MM.1S (cell line): ENCODE measurements at regions not wholly inside any gene's neighbourhood (a gene's known extent, or its start where the extent isn't known, plus 50 kb on each side); places are given as distances from the start of the nearest gene placed in this dataset.

ENCODE experiments used
- DNase-seq: peaks from one replicate; pipeline ENCODE4 v3.0.0-alpha.2; 2015
- H2AFZ ChIP-seq: fragments of 300-600 bp; sonication (generic); 2 replicates; pipeline ENCODE4 v1.6.0; 2016; ENCODE audit warnings: antibody characterized with exemption, low read length
- H3F3A ChIP-seq: fragments of 300-600 bp; sonication (generic); 2 replicates; pipeline ENCODE4 v1.6.1; 2016; ENCODE audit warnings: mild to moderate bottlenecking, antibody characterized with exemption, low read length, moderate library complexity, mixed read lengths; ENCODE audit not compliant: insufficient read depth
- H3K27ac ChIP-seq: fragments of 300-600 bp; sonication (generic); 2 replicates; pipeline ENCODE4 v1.5.1; 2016; ENCODE audit warnings: mild to moderate bottlenecking, low read length
- H3K27me3 ChIP-seq: fragments of 300-600 bp; sonication (generic); replicated peaks from 2 replicates; pipeline ENCODE4 v1.6.0; 2016; ENCODE audit warnings: low read length; ENCODE audit not compliant: insufficient read depth
- H3K36me3 ChIP-seq: fragments of 300-600 bp; sonication (generic); replicated peaks from 2 replicates; pipeline ENCODE4 v1.6.1; 2016; ENCODE audit warnings: mild to moderate bottlenecking, low read length, mixed read lengths; ENCODE audit not compliant: insufficient read depth
- H3K4me1 ChIP-seq: fragments of 300-600 bp; sonication (generic); 2 replicates; pipeline ENCODE4 v1.6.1; 2016; ENCODE audit warnings: low read length, mixed read lengths
- H3K4me2 ChIP-seq: fragments of 300-600 bp; sonication (generic); 2 replicates; pipeline ENCODE4 v1.6.0; 2016; ENCODE audit warnings: low read depth, low read length
- H3K4me3 ChIP-seq: fragments of 300-600 bp; sonication (generic); 2 replicates; pipeline ENCODE4 v1.5.1; 2016; ENCODE audit warnings: low read length, mixed read lengths
- H3K79me2 ChIP-seq: fragments of 300-600 bp; sonication (generic); 2 replicates; pipeline ENCODE4 v1.6.1; 2016; ENCODE audit warnings: mixed run types, low read length, mixed read lengths
- H3K9ac ChIP-seq: fragments of 300-600 bp; sonication (generic); 2 replicates; pipeline ENCODE4 v1.6.1; 2016; ENCODE audit warnings: low read length, mixed read lengths
- H3K9me2 ChIP-seq: fragments of 300-600 bp; sonication (generic); replicated peaks from 2 replicates; pipeline ENCODE4 v1.6.1; 2016; ENCODE audit warnings: mild to moderate bottlenecking, low read length, mixed read lengths; ENCODE audit not compliant: insufficient read depth
- H3K9me3 ChIP-seq: fragments of 300-600 bp; sonication (generic); replicated peaks from 2 replicates; pipeline ENCODE4 v1.6.1; 2016; ENCODE audit warnings: mild to moderate bottlenecking, low read length, mixed read lengths; ENCODE audit not compliant: insufficient read depth
- H4K20me1 ChIP-seq: fragments of 300-600 bp; sonication (generic); 2 replicates; pipeline ENCODE4 v1.6.1; 2016; ENCODE audit warnings: mild to moderate bottlenecking, low read length, moderate library complexity, mixed read lengths; ENCODE audit not compliant: insufficient read depth
- CTCF ChIP-seq: fragments of 300-600 bp; sonication (generic); IDR thresholded peaks from 2 replicates; pipeline ENCODE4 v1.5.1; 2016; ENCODE audit warnings: antibody characterized with exemption, low read length, mixed read lengths
- EZH2 ChIP-seq: fragments of 300-600 bp; sonication (generic); optimal IDR thresholded peaks from 2 replicates; pipeline ENCODE3; 2017; ENCODE audit warnings: low read depth, mild to moderate bottlenecking, antibody characterized with exemption, low read length, mixed read lengths
- EZH2phosphoT487 ChIP-seq: fragments of 300-600 bp; sonication (generic); IDR thresholded peaks from 2 replicates; pipeline ENCODE4 v1.6.1; 2018; ENCODE audit warnings: antibody characterized with exemption, low read length

GRCh38 chr11:80350541-80350940, 909.7 kb upstream of the TENM4 start:
- no peaks in the 10 kb centered on the region for H3K36me3 ChIP-seq
- no peaks in the 10 kb centered on the region for H3K9me2 ChIP-seq
- H3K4me2 ChIP-seq, result no peak overlapping the region
- no peaks in the 10 kb centered on the region for H3K9me3 ChIP-seq
- H3K9ac ChIP-seq, result no peak overlapping the region
- no peaks in the 10 kb centered on the region for H4K20me1 ChIP-seq
- TF ChIP-seq EZH2phosphoT487, result no peak
- DNase-seq, result no peak
- no peak overlapping the region for H2AFZ ChIP-seq
- H3K4me1 ChIP-seq, result peaks cover 10% of the 10 kb centered on the region
- no peaks in the 10 kb centered on the region for H3K27me3 ChIP-seq
- 0 out of 2 replicates have a peak, but pooled peaks cover 4% of the 10 kb centered on the region for H3F3A ChIP-seq
- no peaks in the 10 kb centered on the region for H3K79me2 ChIP-seq
- H3K27ac ChIP-seq, result no peak overlapping the region
- no peak overlapping the region for H3K4me3 ChIP-seq

- Histone ChIP-seq H3F3A (0 out of 2 replicates have a peak, but pooled peaks cover 4% of the 10 kb centered on the region), H2AFZ (no peak overlapping the region), H3K4me2 (peak overlapping the region; percentile 40; the same call in 1 of the 2 replicates), H3K79me2 (no peaks in the 10 kb centered on the region), H4K20me1 (no peaks in the 10 kb centered on the region), H3K27ac (no peak overlapping the region), H3K9me2 (no peaks in the 10 kb centered on the region), H3K27me3 (no peaks in the 10 kb centered on the region), H3K4me3 (no peak overlapping the region), H3K36me3 (no peaks in the 10 kb centered on the region), H3K9me3 (no peaks in the 10 kb centered on the region), H3K9ac (no peak overlapping the region), H3K4me1 (peaks cover 10% of the 10 kb centered on the region)
- TF ChIP-seq EZH2 (no peak), EZH2phosphoT487 (no peak), CTCF (no peak)
- DNase-seq, result no peak
Measured at GRCh38 chr11:80349997-80350396, 909.2 kb upstream of the TENM4 start.

- Histone ChIP-seq H3K27ac (no peak overlapping the region), H3K9me2 (no peaks in the 10 kb centered on the region), H3K79me2 (no peaks in the 10 kb centered on the region), H3K27me3 (no peaks in the 10 kb centered on the region), H3K9ac (no peak overlapping the region), H4K20me1 (no peaks in the 10 kb centered on the region), H3K9me3 (no peaks in the 10 kb centered on the region), H3K4me1 (peaks cover 10% of the 10 kb centered on the region), H3K4me3 (no peak overlapping the region), H3F3A (0 out of 2 replicates have a peak, but pooled peaks cover 4% of the 10 kb centered on the region), H2AFZ (no peak overlapping the region), H3K36me3 (no peaks in the 10 kb centered on the region), H3K4me2 (no peak overlapping the region)
- no peak for DNase-seq
- TF ChIP-seq EZH2phosphoT487, result no peak
- no peak for TF ChIP-seq EZH2
- TF ChIP-seq CTCF, result no peak
Measured at GRCh38 chr11:80346353-80347059, 905.7 kb upstream of the TENM4 start.

- Histone ChIP-seq H3K27ac (no peak overlapping the region), H3K4me1 (no peaks in the 10 kb centered on the region; the same call in 1 of the 2 replicates), H3K36me3 (no peaks in the 10 kb centered on the region), H2AFZ (no peak overlapping the region), H3K4me2 (no peak overlapping the region), H3K9ac (no peak overlapping the region), H3K27me3 (no peaks in the 10 kb centered on the region), H3K9me3 (no peaks in the 10 kb centered on the region), H3K79me2 (no peaks in the 10 kb centered on the region), H4K20me1 (no peaks in the 10 kb centered on the region), H3F3A (no peaks in the 10 kb centered on the region), H3K4me3 (no peak overlapping the region), H3K9me2 (no peaks in the 10 kb centered on the region)
- no peak for DNase-seq
- TF ChIP-seq EZH2phosphoT487, result no peak
- no peak for TF ChIP-seq EZH2
- no peak for TF ChIP-seq CTCF
Measured at GRCh38 chr11:80343436-80343835, 902.6 kb upstream of the TENM4 start.
